ENCODE measurements at regions not wholly inside any gene's neighbourhood (a gene's known extent, or its start where the extent isn't known, plus 50 kb on each side); places are given as distances from the start of the nearest gene placed in this dataset.
A peak's percentile ranks its signal among the peaks of the same experiment; 100 is the strongest.
"Not testable (repeated sequence)": the region's sequence is repeated elsewhere in the genome, so short reads cannot be mapped to it uniquely, and the experiment has no call there.

DNA sequence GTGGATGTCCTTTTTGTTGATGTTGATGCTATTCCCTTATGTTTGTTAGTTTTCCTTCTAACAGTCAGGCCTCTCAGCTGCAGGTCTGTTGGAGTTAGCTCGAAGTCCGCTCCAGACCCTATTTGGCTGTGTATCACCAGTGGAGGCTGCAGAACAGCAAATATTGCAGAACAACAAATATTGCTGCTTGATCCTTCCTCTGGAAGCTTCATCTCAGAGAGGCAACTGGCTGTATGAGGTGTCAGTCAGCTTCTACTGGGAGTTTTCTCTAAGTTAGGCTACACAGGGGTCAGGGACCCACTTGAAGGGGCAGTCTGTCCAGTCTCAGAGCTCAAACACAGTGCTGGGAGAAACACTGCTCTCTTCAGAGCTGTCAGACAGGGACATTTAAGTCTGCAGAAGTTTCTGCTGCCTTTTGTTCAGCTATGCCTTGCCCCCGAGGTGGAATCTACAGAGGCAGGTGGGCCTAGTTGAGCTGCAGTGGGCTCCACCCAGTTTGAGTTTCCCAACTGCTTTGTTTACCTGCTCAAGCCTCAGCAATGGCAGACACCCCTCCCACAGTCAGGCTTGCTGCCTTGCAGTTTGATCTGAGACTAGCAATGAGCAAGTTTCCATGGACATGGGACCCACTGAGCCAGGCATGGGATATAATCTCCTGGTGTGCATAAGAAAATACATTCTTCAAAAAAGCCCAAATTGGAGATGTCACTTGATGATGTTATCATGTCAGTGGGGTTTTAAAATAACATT, 99.5 kb downstream of the KDM5D start:
- DNase-seq = no peak

DNA sequence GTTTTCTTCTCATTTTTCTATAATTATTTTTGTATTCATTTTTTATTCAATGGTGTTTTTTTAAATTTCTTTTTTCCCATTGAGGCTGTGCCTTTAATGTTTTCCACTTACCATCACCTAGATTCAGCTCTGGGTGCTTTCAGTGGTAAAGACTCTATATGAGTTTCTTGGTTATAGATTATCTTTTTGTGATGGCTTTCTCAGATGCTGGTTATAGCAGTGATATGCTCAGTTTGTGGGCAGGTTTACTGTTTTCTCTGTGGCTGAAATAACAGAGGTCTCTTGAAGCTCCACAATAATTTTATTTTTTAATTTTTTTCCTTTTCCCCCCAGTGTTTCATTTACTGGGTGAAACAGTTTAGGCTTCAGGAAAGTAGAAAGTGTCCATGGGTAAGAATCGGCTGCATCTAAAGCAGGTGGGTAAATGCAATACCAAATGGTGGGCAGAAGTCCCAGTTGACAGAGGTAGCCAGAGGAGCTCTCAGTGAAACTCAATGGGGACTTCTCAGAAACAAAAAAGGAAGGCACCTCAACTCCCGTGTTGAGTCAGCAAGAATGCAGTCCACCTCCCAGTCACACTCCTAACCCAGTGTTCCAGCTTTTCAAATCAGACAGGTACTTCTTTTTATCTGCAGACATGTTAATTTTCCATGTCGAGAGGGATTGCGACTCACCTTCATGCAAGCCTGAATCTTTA, 106.7 kb downstream of the KDM5D start:
- no peak for DNase-seq

DNA sequence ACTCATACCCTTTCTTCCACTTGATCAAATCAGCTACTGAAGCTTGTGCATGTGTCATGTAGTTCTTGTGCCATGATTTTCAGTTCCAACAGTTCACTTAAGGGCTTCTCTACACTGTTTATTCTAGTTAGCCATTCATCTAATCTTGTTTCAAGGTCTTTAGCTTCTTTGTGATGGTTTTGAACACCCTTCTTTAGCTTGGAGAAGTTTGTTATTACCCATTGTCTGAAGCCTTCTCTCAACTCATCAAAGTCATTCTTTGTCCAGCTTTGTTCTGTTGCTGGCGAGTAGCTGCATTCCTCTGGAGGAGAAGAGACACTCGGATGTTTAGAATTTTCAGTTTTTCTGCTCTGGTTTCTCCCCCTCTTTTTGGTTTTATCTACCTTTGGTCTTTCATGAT, 115.6 kb downstream of the KDM5D start:
- DNase-seq = no peak

DNA sequence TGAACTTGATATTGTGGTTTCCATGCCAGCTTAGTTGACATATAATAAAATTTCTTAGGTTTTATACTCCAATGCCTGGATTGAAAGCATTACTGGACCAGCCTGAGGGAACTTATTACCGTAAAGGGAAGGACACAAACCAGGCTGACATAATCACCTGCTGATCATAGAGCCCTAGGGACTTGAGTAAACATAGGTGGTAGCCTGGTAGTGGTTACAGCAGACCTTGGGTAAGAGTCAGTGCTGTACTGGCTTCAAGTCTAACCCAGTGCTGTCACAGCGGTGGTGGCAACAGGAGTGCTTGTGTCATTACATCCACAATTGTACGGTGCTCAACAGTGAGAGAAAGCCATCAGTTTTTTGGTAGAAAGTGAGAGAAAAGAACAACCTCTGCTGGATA, 122.1 kb downstream of the KDM5D start:
- DNase-seq = no peak

DNA sequence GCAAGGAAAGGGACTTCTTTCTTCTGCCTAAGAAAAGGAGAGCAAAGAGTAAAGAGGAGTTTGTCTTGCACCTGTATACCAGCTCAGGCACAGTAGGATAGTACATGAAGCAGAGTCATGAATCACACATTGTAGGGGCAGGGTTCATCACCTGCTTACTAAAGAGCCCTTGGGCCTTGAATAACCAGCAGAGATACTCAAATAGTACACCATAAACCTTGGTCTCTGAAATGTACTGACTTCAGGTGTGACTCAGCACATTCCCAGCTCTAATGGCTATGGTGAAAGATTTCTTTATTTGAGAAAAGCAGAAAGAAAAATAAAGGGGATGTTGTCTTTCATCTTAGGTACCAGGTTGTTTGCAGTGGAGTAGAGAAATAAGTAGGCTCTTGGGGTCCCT, 122.8 kb downstream of the KDM5D start:
- no peak for DNase-seq

DNA sequence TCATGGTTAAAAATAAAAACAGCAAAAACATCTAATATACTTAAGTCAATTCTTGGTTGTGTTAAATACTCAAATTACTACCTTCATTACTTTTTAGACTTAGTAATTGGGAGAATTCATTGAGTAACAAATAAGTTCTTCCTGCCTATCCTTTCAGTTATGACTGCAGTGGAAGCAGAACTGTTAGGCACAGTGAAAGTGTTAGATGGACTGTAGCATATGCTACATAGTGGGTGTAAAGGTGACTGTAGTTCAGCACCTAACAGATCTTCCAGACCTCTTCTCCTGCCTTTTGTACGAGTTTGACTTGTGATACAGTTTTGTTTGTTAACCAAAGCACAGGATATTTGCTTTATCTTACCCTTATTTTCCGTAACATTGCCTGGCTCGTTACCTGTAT, 143.4 kb downstream of the KDM5D start:
- DNase-seq = no peak

DNA sequence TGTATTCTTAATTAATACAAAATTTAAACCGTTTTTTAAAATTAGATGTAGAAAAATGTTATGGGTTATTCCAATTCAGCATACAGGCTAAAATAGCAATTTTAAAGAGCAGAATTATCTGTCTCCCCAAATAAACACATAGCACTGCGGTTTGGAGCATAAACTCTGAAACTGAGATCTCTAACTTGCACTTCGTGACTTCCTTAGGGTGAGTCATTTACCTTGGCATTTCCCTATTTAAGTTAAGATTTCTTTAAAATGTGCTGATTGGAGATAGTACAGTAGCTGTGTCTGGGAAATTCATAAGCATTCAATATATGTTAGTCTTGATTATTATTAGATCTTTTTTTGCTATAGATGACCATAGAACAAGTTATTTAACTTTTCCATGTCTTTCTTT, 143.8 kb downstream of the KDM5D start:
- no peak for DNase-seq

DNA sequence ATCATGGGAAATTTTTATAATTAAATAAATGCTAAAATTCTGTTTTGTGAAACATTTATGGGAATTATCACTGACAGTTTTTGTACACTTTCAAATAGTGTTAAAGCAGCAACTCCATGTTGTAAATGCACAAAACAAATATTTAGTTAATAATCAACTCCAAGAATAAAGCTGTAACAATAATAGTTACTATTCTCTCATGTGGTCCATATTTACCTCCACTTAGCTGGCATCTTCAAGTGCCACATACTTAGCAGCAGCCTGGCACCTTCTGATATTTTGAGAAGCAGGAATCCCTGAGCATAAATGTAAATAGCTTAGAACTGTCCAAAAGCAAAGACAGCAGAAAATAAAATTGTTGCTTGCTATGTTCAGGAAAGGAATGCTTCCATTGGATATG, 154.3 kb downstream of the KDM5D start:
- no peak for DNase-seq

DNA sequence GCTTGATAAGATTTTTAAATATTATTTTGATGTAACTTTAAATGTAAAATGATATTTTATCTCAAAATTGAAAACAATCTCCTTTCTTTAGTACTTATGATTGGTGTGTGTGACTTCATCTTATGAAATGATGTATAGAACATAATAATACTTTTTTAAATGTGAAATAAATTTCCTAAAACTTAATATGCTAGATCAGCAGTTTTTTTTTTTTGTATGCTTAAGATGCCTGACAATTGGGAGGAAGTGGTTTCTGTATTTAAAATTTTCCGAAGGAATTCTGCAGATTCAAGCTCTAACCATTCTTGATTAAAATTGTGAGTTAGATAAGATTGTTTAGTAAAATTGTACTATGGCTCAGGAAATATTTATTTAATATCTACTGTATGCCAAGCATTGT, 154.9 kb downstream of the KDM5D start:
- no peak for DNase-seq

DNA sequence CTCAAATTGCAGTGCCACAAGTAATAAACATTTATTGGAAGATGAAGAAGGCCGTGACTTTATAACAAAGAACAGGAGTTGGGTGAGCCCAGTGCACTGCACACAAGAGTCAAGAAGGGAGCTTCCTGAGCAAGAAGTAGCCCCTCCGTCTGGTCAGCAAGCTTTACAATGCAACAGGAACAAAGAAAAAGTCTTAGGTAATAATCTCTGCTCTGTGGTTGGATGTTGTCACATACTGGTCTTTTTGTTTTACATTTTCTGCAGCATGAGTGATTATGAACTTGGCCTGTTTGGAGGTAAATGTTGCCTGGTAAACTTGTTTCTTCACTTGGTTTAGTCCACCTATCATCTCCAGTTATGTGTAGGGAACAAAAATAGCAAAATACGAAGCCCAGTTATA, 157.2 kb downstream of the KDM5D start:
- DNase-seq = peak; percentile 50

DNA sequence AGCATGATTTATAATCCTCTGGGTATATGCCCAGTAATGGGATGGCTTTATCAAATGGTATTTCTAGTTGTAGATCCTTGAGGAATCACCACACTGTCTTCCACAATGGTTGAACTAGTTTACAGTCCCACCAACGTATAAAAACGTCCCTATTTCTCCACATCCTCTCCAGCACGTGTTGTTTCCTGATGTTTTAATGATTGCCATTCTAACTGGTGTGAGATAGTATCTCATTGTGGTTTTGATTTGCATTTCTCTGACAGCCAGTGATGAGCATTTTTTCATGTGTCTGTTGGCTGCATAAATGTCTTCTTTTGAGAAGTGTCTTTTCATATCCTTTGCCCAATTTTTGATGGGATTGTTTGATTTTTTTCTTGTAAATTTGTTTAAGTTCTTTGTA, 163.5 kb downstream of the KDM5D start:
- not testable (repeated sequence) for DNase-seq

DNA sequence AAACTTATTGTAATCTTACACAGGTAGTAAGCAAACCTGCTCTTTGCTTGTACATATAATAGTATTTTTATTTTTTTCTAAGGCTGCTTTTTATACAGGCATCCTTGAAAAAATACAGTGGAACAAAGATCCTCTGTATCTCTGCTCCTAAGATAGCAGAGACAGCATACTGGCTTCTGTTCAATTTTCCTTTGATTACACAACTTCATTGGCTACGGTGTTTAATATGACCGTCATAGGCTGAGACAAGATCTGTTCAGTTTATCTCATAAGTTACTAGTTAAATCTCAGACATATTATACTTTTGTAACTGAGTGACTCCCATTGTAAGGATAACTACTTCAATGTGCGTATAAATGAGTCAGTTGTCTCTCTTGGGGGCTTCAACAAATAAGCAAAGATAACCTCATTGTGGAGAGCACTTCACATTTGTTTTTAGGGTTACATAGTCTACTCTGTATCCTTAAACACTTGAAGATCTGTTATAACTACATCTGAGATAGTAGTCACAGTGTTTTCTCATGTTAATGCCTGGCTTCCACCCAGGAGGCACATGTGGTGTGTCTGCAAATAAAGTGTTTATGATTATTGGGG, 166.1 kb downstream of the KDM5D start:
- no peak for DNase-seq

DNA sequence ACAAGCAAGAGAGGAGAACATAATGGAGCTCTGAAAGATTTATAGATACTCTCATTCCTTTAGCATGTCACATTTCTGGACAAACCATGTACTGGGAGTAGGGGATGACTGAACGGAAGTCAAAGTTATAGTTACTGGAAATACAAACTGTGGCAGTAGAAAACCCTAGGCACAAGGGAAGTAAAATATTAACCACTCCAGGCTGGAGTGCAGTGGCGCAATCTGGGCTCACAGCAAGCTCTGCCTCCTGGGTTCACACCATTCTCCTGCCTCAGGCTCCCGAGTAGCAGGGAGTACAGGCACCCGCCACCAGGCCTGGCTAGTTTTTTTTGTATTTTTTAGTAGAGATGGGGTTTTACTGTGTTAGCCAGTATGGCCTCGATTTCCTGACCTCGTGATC, 167.3 kb downstream of the KDM5D start:
- no peak for DNase-seq

DNA sequence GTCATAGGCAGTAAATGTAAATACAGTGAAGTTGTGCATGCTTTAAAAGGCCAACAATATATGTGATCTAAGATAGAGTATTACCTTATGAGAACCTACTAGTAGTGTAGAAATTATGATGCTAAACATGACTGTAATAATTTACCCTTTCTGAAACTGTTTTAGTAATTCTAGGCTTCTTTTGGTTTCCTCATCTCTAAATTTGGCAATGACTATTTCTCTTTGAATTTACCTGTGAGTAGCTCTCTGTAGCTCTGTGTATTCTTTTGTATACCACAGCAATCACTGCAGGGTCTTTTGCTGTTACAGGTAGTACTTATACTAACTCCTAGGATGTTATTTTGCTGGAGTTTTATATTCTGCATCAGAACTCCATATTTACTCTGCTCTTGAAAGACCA, 169.6 kb downstream of the KDM5D start:
- no peak for DNase-seq

DNA sequence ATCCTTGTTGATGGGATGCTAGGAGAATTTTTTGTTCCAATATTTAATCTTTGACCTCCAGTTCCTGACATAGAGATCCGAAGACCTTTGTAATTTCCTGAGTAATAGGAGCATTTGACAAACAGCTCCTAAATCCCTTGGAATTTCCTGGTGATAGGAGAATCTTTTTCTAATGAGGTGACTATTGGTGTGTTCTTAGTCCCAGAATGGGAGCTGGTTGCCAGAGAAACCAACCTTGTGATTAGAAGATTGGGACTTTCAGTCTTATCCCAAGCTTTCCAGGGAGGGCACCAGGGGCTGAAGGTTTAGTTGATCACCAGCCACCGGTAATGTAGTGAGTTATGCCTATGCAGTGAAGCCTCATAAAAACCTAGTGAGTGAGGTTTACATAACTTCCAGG, 170.9 kb downstream of the KDM5D start:
- DNase-seq = no peak

DNA sequence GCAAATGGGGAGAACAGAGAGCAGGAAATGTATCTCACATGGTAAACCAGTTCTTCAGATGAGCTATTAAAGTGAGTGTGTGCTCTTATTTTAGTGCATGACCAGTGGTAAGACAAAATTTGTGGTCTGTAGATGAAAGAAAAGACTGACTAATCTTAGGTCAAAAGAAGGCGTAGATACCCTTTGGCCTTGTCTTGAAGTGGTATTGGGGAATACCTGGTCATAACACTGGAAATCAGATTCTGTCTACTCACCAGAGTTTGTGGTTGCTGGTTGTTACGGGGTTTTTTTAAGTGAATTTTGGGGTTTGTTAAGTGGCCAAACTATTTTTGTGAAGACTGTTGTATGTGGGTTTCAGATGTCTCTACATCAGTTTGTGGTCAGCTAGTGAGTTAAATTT, 173.5 kb downstream of the KDM5D start:
- no peak for DNase-seq

DNA sequence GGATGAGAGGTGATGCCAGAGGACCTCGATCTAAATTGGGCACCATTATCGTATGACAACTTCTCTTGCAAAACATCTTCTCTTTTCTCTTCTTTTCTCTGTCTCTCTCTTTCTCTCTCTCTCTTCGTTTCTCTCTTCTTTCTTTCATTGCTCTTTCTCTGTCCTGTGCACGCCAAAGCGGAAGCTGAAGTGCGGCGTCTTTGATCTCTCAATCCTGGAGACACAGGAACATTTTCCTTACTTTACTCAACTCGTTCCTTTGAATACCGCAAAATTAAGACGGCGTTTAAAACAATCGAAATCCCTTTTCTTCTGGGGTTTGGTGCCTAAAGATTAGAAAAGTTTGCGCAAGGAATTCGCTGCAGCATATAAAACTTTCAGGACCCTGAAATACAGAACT, 176.6 kb downstream of the KDM5D start:
- peak; percentile 18 for DNase-seq

DNA sequence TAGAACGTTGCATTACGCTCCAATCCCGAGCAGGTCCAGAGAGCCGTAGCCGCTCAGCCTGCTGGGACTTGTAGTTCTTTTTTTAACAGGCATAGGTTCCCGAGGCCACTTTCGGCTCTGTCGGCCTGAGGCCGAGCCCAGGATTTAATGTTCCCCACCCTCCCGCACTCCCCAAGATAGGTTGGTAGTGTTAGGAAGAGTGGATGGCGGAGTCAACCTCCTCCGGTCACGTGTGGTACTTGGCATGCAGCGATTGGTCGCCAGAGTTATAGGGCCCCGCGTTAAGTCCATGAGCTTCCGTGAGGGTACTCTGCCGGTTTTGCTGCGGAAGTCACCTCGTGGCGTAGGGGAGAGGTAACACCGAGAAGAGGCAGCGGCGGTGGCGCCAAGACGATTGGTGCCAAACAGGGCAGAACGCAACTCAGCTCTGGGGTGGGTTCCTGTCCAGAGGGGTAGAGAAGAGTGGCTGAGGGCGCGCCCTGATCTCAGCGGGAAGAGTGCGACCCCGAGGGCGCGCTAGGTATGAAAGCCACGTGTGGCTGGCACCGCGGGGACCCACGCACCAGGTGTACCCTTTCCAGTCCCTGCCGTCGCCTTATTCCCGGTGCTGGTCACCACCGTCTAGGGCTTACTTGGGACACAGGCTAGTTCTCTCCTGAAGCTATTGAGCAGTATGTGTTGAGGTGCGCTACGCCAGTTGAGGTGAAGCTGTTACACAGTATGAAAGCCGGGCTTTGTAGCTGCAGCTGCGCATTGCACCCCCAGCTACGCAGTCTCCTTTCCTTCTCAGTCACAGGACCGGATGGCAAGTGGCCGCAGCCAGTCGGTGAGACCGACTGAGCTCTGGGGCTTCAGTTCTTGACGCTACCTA, 177.2 kb downstream of the KDM5D start:
- peak; percentile 96 for DNase-seq

DNA sequence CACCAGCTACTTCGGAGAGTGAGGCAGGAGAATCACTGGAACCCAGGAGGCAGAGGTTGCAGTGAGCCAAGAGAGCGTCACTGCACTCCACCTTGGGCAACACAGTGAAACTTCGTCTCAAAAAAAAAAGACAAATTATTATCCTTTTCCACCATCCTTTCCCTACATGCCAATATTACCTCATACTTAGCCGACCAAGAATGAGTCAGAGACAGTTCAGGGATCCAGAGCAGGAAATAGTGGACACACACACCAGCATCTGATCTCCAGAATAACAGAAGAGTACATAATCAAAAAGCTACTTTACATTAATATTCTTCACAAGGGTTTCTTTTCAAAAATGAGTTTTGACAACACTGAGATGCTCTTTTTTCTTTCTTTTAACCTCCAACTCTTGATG, 185.4 kb downstream of the KDM5D start:
- DNase-seq = no peak

DNA sequence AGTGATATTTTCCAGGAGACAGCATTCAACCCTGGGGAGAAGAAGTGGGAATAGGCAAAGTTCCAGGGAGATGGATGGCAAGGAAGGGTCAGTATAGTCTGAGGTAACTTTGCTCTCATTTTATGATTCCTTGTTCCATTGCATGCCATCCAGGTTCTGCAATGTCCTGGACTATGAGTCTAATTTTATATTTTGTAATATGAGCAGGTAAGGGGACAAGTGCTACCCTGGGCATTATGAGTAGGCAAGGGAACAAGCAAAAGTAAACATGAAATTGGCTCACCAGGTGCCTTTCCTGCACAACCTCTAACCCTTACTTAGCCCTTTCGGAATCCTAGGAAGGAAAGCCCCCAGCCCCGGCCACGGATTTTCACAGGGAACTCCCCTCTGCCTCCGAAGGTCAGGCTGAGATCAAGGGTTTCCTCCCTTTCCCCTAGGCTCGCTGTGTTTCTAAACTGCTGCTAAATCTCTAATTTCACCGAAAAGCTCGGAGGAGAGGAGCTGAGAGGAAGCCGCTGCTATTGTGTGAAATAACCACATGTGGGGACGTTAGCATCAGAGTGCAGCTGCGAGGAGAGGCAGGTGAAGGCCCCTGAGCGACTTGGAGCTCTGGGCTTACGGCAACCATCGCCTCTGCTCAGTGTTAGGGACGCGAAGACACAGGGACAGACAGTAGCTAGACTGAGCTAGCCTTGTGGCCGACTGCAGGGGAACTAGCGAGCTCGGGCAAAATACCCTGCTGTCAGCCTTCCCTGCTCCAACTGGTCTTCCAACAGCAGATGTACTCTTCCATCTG, 194.7 kb downstream of the KDM5D start:
- DNase-seq = no peak

DNA sequence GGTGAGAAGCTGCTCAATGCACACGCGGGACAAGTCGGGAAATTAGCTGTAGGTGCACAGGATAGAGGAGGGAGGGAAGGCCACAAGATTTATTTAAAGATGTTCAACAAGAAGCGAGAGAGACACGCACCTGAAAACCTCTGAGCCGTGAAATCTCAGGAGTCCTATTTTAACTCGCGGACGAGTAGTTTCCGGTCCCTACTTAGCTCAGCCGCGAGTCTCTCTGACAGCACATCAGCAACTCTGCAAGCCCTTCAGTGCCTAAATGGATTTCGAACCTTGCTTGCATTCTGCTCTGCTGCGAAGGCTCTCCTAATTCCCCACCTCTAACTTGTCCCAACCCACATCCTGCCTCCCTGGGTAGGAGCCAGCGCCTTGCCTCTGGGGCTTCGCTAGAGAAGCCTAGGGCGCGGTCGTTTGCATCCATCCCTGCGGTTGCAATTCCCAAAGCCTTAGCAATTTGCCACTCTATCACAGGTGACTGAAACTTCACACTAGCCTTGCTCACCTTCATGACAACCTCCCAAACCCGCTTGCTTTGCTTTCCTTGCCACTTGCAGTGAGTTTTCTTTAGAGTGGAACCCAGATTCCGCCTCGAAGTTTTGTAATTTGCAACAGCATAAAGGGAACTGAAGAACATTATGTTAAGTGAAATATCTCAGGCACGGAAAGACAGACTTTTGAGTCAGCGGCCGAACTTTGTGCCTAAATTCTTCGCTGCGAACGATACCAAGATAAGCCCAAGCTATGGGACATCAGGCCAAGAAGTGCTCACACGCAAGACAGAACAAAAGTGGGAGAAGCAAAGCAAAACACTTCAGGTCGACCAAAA, 202.8 kb downstream of the KDM5D start:
- no peak for DNase-seq

DNA sequence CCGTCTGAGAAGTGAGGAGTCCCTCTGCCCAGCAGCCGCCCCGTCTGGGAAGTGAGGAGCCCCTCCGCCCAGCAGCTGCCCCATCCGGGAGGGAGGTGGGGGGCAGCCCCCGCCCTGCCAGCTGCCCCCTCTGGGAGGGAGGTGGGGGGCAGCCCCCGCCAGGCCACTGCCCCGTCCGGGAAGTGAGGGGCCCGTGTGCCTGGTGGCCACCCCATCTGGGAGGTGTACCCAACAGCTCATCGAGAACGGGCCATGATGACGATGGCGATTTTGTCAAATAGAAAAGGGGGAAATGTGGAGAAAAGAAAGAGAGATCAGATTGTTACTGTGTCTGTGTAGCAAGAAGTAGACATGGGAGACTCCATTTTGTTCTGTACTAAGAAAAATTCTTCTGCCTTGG, 208.8 kb downstream of the KDM5D start:
- DNase-seq = not testable (repeated sequence)
